ENCODE measurements at regions not wholly inside any gene's neighbourhood (a gene's known extent, or its start where the extent isn't known, plus 50 kb on each side); places are given as distances from the start of the nearest gene placed in this dataset.

- no peak for DNase-seq (ENCODE audit: low spot score)
Observed at GRCh38 chr6:90863043-90863442, 276.2 kb upstream of the MAP3K7 start.

- no peak for DNase-seq (ENCODE audit: low spot score)
Observed at GRCh38 chr6:90860822-90861601, 274.1 kb upstream of the MAP3K7 start.

GRCh38 chr6:90859612-90860011 is 272.7 kb upstream of the MAP3K7 start:
- DNase-seq (ENCODE audit: low spot score) = no peak

GRCh38 chr6:90859056-90859455 is 272.2 kb upstream of the MAP3K7 start:
- DNase-seq (ENCODE audit: low spot score) = no peak

- no peak for DNase-seq (ENCODE audit: low spot score)
Observed at GRCh38 chr6:90849686-90850085, 262.8 kb upstream of the MAP3K7 start.

- DNase-seq (ENCODE audit: low spot score) = no peak
Observed at GRCh38 chr6:90846824-90847223, 260.0 kb upstream of the MAP3K7 start.

- DNase-seq (ENCODE audit: low spot score) = no peak
Observed at GRCh38 chr6:90835596-90836212, 248.8 kb upstream of the MAP3K7 start.

- no peak for DNase-seq (ENCODE audit: low spot score)
Observed at GRCh38 chr6:90829311-90829710, 242.4 kb upstream of the MAP3K7 start.

- DNase-seq (ENCODE audit: low spot score) = no peak
Observed at GRCh38 chr6:90820436-90820835, 233.6 kb upstream of the MAP3K7 start.

GRCh38 chr6:90819483-90819882 is 232.6 kb upstream of the MAP3K7 start:
- DNase-seq (ENCODE audit: low spot score) = no peak

GRCh38 chr6:90818163-90818562 is 231.3 kb upstream of the MAP3K7 start:
- no peak for DNase-seq (ENCODE audit: low spot score)

- no peak for DNase-seq (ENCODE audit: low spot score)
Observed at GRCh38 chr6:90816764-90817163, 229.9 kb upstream of the MAP3K7 start.

- DNase-seq (ENCODE audit: low spot score) = no peak
Observed at GRCh38 chr6:90811596-90812226, 224.8 kb upstream of the MAP3K7 start.

- no peak for DNase-seq (ENCODE audit: low spot score)
Observed at GRCh38 chr6:90809035-90809434, 222.2 kb upstream of the MAP3K7 start.

GRCh38 chr6:90807791-90808701 is 221.2 kb upstream of the MAP3K7 start:
- DNase-seq (ENCODE audit: low spot score) = no peak

- DNase-seq (ENCODE audit: low spot score) = no peak
Observed at GRCh38 chr6:90805619-90806155, 218.8 kb upstream of the MAP3K7 start.

- no peak for DNase-seq (ENCODE audit: low spot score)
Observed at GRCh38 chr6:90803956-90804355, 217.1 kb upstream of the MAP3K7 start.

GRCh38 chr6:90795078-90795477 is 208.2 kb upstream of the MAP3K7 start:
- no peak for DNase-seq (ENCODE audit: low spot score)

GRCh38 chr6:90793771-90794170 is 206.9 kb upstream of the MAP3K7 start:
- DNase-seq (ENCODE audit: low spot score) = no peak

- no peak for DNase-seq (ENCODE audit: low spot score)
Observed at GRCh38 chr6:90790696-90791095, 203.8 kb upstream of the MAP3K7 start.

- DNase-seq (ENCODE audit: low spot score) = no peak
Observed at GRCh38 chr6:90790058-90790457, 203.2 kb upstream of the MAP3K7 start.

GRCh38 chr6:90788781-90789180 is 201.9 kb upstream of the MAP3K7 start:
- DNase-seq (ENCODE audit: low spot score) = no peak

Measured in CD4-positive, alpha-beta T cell treated with Interleukin-2 at 100 ng/mL for 4 hours (primary cell).